ENCODE measurements at regions not wholly inside any gene's neighbourhood (a gene's known extent, or its start where the extent isn't known, plus 50 kb on each side); places are given as distances from the start of the nearest gene placed in this dataset.

- no peak for DNase-seq (ENCODE audit: low spot score)
Observed at GRCh38 chr18:54769526-54770464, 58.5 kb upstream of the RAB27B start.

- no peak for DNase-seq (ENCODE audit: low spot score)
Observed at GRCh38 chr18:54772056-54772455, 56.2 kb upstream of the RAB27B start.

- DNase-seq (ENCODE audit: low spot score) = no peak
Observed at GRCh38 chr18:54774423-54774822, 53.9 kb upstream of the RAB27B start.

- no peak for DNase-seq (ENCODE audit: low spot score)
Observed at GRCh38 chr18:54774981-54775665, 53.2 kb upstream of the RAB27B start.

GRCh38 chr18:54775686-54776085 lies 52.6 kb upstream of the RAB27B start:
- DNase-seq (ENCODE audit: low spot score) = no peak

GRCh38 chr18:54776282-54776977 lies 51.8 kb upstream of the RAB27B start:
- DNase-seq (ENCODE audit: low spot score) = no peak

GRCh38 chr18:54777118-54777791 lies 51.0 kb upstream of the RAB27B start:
- DNase-seq (ENCODE audit: low spot score) = no peak

GRCh38 chr18:54777989-54778388 lies 50.3 kb upstream of the RAB27B start:
- DNase-seq (ENCODE audit: low spot score) = no peak
